SK-N-SH treated with all-trans-retinoic acid at 6 μM for 48 hours (cell line): ENCODE measurements at regions not wholly inside any gene's neighbourhood (a gene's known extent, or its start where the extent isn't known, plus 50 kb on each side); places are given as distances from the start of the nearest gene placed in this dataset.

Experiments
- ZFP3 ChIP-seq: fragments of 250-450 bp; sonication (Bioruptor Pico); IDR thresholded peaks from 2 replicates; pipeline ENCODE4 v1.5.0; 2020; ENCODE audit warnings: mild to moderate bottlenecking, moderate library complexity
- TF ChIP-seq, protein P1 (sequence below): fragments of 250-450 bp; sonication (Bioruptor Pico); IDR thresholded peaks from 2 replicates; pipeline ENCODE4 v1.8.0; 2020; ENCODE audit warnings: mild to moderate bottlenecking, moderate library complexity, borderline replicate concordance

DNA sequence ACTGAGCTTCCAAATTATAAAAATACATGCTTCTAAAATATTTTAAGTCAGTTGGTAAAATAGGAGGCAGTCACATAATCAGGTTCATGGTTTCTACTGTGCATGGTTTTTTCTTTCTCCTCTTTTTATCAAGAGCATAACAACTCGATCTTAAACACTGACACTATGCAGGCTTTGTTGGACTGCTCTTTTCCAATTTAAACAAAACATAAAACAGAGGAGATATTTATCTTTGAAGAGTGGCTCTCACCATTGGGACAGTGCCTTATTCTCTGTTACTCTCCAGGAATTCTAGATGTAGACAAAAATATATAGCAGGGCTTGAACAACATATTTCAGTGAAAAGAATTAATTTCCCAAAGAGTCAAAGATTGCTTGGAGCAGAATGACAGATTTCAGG is 883.5 kb upstream of the ADGRL2 start:
- TF ChIP-seq, protein P1, sequence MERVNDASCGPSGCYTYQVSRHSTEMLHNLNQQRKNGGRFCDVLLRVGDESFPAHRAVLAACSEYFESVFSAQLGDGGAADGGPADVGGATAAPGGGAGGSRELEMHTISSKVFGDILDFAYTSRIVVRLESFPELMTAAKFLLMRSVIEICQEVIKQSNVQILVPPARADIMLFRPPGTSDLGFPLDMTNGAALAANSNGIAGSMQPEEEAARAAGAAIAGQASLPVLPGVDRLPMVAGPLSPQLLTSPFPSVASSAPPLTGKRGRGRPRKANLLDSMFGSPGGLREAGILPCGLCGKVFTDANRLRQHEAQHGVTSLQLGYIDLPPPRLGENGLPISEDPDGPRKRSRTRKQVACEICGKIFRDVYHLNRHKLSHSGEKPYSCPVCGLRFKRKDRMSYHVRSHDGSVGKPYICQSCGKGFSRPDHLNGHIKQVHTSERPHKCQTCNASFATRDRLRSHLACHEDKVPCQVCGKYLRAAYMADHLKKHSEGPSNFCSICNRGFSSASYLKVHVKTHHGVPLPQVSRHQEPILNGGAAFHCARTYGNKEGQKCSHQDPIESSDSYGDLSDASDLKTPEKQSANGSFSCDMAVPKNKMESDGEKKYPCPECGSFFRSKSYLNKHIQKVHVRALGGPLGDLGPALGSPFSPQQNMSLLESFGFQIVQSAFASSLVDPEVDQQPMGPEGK, result no peak
- TF ChIP-seq ZFP3 (CRISPR knock-in tag), result no peak
